ENCODE measurements at regions not wholly inside any gene's neighbourhood (a gene's known extent, or its start where the extent isn't known, plus 50 kb on each side); places are given as distances from the start of the nearest gene placed in this dataset.

GRCh38 chr15:66623801-66624453 is 58.1 kb upstream of the LCTL start (continued):
- TF ChIP-seq ZC3H4 (CRISPR knock-in tag; IDR thresholded peaks at IDR 0.05; ENCODE audit: borderline replicate concordance) (no peak), MTA1 (IDR thresholded peaks at IDR 0.05; ENCODE audit: borderline replicate concordance) (peak; percentile 86), ZFP1 (CRISPR knock-in tag; IDR thresholded peaks at IDR 0.05) (peak; percentile 96), RCOR1 (IDR thresholded peaks at IDR 0.05; ENCODE audit: borderline replicate concordance in 1 of 2, low read depth in 2 of 2, low read length in 2 of 2) (no peak), JUND (IDR thresholded peaks at IDR 0.05; ENCODE audit: borderline replicate concordance, low read depth, low read length) (no peak), JUND (tag; IDR thresholded peaks at IDR 0.05; ENCODE audit: borderline replicate concordance, low read depth, low read length) (peak; percentile 97), NCOR1 (IDR thresholded peaks at IDR 0.05) (peak; percentile 29; the same call in 1 of the 2 replicates), KAT8 (IDR thresholded peaks at IDR 0.05; ENCODE audit: low read depth) (no peak), CBX3 (IDR thresholded peaks at IDR 0.05; ENCODE audit: borderline replicate concordance in 1 of 2, low read length in 2 of 2) (no peak), ZNF354B (CRISPR knock-in tag; IDR thresholded peaks at IDR 0.05) (peak; percentile 97), BRD9 (IDR thresholded peaks at IDR 0.05; ENCODE audit: low read depth, partially characterized antibody) (no peak), NCOA4 (IDR thresholded peaks at IDR 0.05; ENCODE audit: partially characterized antibody) (no peak), SMAD4 (CRISPR knock-in tag; conservative IDR thresholded peaks at IDR 0.05) (peak; percentile 100), ZNF507 (tag; conservative IDR thresholded peaks at IDR 0.05) (peak; percentile 91), MTA3 (IDR thresholded peaks at IDR 0.05; ENCODE audit: borderline replicate concordance) (peak; percentile 77; the same call in 1 of the 2 replicates), DEAF1 (CRISPR knock-in tag; IDR thresholded peaks at IDR 0.05) (peak; percentile 82), TCF15 (CRISPR knock-in tag; IDR thresholded peaks at IDR 0.05) (peak; percentile 99), TEAD2 (tag; IDR thresholded peaks at IDR 0.05) (peak; percentile 99), ZNF165 (CRISPR knock-in tag; IDR thresholded peaks at IDR 0.05; ENCODE audit: borderline replicate concordance) (peak; percentile 96), ERF (CRISPR knock-in tag; IDR thresholded peaks at IDR 0.05) (peak; percentile 99), SP2 (IDR thresholded peaks at IDR 0.05; ENCODE audit: extremely low read depth, low read depth, low read length, poor library complexity, severe bottlenecking) (no peak), NFE2L1 (tag; IDR thresholded peaks at IDR 0.05; ENCODE audit: borderline replicate concordance, low read depth) (peak; percentile 93), POLR2G (IDR thresholded peaks at IDR 0.05; ENCODE audit: low read depth, low read length) (no peak), NFRKB (IDR thresholded peaks at IDR 0.05; ENCODE audit: low read depth) (peak; percentile 70; the same call in 1 of the 2 replicates)

All from K562 (cell line).